Uterus (tissue), 3 donors: ENCODE measurements at regions not wholly inside any gene's neighbourhood (a gene's known extent, or its start where the extent isn't known, plus 50 kb on each side); places are given as distances from the start of the nearest gene placed in this dataset.

Experiments used
- DNase-seq, 2 donors: peaks; one replicate each; pipeline ENCODE4 v3.0.0-alpha.2; 2019 to 2020
- H3K27ac ChIP-seq, 2 donors: fragments of 200-600 bp; sonication (generic); 1 replicate in 1 of 2; 2 replicates in 1 of 2; pipeline ENCODE4 v1.5.1; 2016 to 2018
- H3K27me3 ChIP-seq, 2 donors: fragments of 200-600 bp; sonication (generic); one replicate each; pipeline ENCODE4 v1.5.1; 2018 to 2019; ENCODE audit warnings: control low read depth in 1 of 2
- H3K36me3 ChIP-seq, 2 donors: fragments of 200-600 bp; sonication (generic); one replicate each; pipeline ENCODE4 v1.5.1; 2019; ENCODE audit warnings: control low read depth in 1 of 2
- H3K4me1 ChIP-seq, 2 donors: fragments of 200-600 bp; sonication (generic); one replicate each; pipeline ENCODE4 v1.5.1; 2018 to 2019; ENCODE audit warnings: control low read depth in 1 of 2
- H3K4me3 ChIP-seq, 2 donors: fragments of 200-600 bp; sonication (generic); 1 replicate in 1 of 2; 2 replicates in 1 of 2; pipeline ENCODE4 v1.5.1; 2018 to 2019; ENCODE audit warnings: mild to moderate bottlenecking in 1 of 2
- H3K9me3 ChIP-seq, 2 donors: fragments of 200-600 bp; sonication (generic); one replicate each; pipeline ENCODE4 v1.5.1; 2019; ENCODE audit warnings: control low read depth in 1 of 2
- POLR2A ChIP-seq, 2 donors: fragments of 450-650 bp; IDR thresholded peaks; one replicate each; pipeline ENCODE4 v1.6.1; 2016; ENCODE audit warnings: antibody characterized with exemption in 2 of 2, mild to moderate bottlenecking in 1 of 2, moderate library complexity in 1 of 2
- intact Hi-C: fragments of 100-400 bp; cut with DNase I; formaldehyde crosslinking; loops from one replicate; pipeline ENCODE4 v1.15.1; 2023; ENCODE audit warnings: low total_unique reads
- TF ChIP-seq, protein P1 (sequence below), 4 experiments: fragments of 200-600 bp in 2 of 4; fragments of 450-650 bp in 2 of 4; sonication (generic) in 2 of 4; IDR thresholded peaks; one replicate each; pipeline ENCODE4 v1.5.1; 2016 to 2019; ENCODE audit warnings: antibody characterized with exemption in 4 of 4, mild to moderate bottlenecking in 2 of 4, moderate library complexity in 1 of 4
- donor health status: DM: yes; HTN: yes; CAD: no.

DNA sequence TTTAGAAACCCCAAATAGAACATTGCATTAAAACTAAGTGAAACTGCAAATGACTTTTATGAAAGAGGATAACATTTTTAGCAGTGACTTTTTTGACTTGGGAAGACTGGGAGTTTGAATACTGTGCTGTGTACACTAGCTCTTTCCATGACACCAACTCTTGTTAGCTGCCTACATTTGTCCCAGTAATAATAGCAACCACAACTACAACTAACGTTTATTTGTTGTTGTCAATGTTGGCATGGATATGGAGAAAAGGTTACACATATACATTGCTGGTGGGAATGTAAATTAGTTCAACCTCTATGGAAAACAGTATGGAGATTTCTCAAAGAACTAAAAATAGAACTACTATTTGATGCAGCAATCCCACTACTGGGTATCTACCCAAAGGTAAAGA lies 329.6 kb upstream of the ADAMTS9 start:
- DNase-seq = no peak
- intact Hi-C loops = no loop called here

DNA sequence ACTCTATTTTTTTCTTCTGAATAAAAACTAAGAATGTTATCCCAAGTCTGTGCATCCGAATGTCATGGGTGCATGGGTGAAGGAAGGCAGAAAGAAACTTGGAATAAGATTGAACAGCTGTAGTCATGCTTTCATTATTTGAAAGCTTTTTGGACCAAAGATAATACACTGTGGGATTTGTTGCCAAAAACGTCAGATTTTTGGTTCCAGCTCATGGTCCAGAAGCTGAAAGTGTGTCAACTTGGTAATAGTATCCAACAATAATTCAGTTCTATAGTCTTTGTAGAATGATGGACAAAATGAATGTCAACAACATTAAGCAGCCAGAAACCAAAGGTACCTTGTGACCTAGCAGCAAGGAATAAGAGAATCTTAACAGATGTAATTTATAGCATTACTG lies 327.9 kb upstream of the ADAMTS9 start:
- Histone ChIP-seq H3K4me1 (peaks cover 0 to 17% of the 10 kb centered on the region in 2 donors), H3K4me3 (no peak overlapping the region), H3K27ac (no peak overlapping the region), H3K9me3 (no peaks in the 10 kb centered on the region), H3K36me3 (no peaks in the 10 kb centered on the region), H3K27me3 (no peaks in the 10 kb centered on the region)
- no peak for TF ChIP-seq POLR2A (IDR thresholded peaks at IDR 0.05)
- TF ChIP-seq, protein P1, sequence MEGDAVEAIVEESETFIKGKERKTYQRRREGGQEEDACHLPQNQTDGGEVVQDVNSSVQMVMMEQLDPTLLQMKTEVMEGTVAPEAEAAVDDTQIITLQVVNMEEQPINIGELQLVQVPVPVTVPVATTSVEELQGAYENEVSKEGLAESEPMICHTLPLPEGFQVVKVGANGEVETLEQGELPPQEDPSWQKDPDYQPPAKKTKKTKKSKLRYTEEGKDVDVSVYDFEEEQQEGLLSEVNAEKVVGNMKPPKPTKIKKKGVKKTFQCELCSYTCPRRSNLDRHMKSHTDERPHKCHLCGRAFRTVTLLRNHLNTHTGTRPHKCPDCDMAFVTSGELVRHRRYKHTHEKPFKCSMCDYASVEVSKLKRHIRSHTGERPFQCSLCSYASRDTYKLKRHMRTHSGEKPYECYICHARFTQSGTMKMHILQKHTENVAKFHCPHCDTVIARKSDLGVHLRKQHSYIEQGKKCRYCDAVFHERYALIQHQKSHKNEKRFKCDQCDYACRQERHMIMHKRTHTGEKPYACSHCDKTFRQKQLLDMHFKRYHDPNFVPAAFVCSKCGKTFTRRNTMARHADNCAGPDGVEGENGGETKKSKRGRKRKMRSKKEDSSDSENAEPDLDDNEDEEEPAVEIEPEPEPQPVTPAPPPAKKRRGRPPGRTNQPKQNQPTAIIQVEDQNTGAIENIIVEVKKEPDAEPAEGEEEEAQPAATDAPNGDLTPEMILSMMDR (IDR thresholded peaks at IDR 0.05) = no peak
- no peak for DNase-seq
- intact Hi-C loops = no loop called here

More for the DNA sequence above, 329.6 kb upstream of the ADAMTS9 start:
- TF ChIP-seq, protein P1 (IDR thresholded peaks at IDR 0.05) = no peak
- TF ChIP-seq POLR2A (IDR thresholded peaks at IDR 0.05) = no peak
- Histone ChIP-seq H3K27me3 (no peaks in the 10 kb centered on the region), H3K9me3 (no peaks in the 10 kb centered on the region), H3K36me3 (no peaks in the 10 kb centered on the region), H3K4me1 (peaks cover 0 to 17% of the 10 kb centered on the region in 2 donors), H3K4me3 (no peak overlapping the region), H3K27ac (no peak overlapping the region)

DNA sequence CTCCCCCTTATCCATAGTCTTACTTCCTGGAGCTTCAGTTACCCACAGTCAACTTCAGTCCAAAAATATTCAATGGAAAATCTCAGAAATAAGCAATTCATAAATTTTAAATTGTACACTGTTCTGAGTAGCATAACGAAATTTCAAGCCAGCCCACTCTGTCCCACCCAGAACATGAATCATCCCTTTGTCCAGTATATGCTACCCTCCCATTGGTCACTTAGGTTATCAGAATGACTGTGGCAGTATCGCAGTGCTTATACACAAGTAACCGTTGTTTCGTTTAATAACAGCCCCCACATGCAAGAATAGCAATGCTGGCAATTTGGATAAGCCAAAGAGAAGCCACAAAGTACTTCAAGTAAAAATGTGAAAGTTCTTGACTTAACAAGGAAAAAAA lies 325.3 kb upstream of the ADAMTS9 start:
- H3K36me3 ChIP-seq = no peaks in the 10 kb centered on the region
- TF ChIP-seq, protein P1 (IDR thresholded peaks at IDR 0.05) = no peak
- no peak for TF ChIP-seq POLR2A (IDR thresholded peaks at IDR 0.05)
- H3K27me3 ChIP-seq = no peaks in the 10 kb centered on the region
- no peak for DNase-seq
- no peaks in the 10 kb centered on the region for H3K9me3 ChIP-seq
- no peak overlapping the region for H3K27ac ChIP-seq
- H3K4me1 ChIP-seq = no peaks in the 10 kb centered on the region
- H3K4me3 ChIP-seq = no peak overlapping the region
- intact Hi-C loops = no loop called here

DNA sequence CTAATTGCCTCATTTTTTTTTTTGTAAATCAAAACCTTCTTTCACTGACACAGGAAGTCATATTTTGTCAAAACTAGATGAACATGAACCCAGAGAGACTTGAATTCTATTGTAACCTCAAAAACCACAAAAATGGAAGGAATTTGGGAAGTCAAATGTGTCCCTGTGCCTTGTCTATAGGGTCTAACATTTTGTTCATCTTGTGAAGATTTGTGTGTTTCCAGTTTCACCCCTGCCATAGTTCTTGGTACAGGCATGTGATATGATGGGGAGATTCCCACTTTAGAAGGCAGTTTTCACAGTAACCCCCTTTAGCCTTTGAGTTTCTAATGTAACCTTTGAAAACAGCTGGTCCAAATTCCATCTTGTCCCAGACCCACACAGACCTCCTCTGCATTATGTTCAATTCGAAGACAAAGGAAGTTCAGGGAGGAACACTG lies 318.5 kb upstream of the ADAMTS9 start:
- DNase-seq = no peak
- intact Hi-C loops = no loop called here
- Histone ChIP-seq H3K4me1 (no peaks in the 10 kb centered on the region), H3K27ac (no peak overlapping the region), H3K9me3 (no peaks in the 10 kb centered on the region), H3K36me3 (no peaks in the 10 kb centered on the region), H3K27me3 (no peaks in the 10 kb centered on the region), H3K4me3 (no peak overlapping the region)
- no peak for TF ChIP-seq POLR2A (IDR thresholded peaks at IDR 0.05)
- TF ChIP-seq, protein P1 (IDR thresholded peaks at IDR 0.05) = no peak

DNA sequence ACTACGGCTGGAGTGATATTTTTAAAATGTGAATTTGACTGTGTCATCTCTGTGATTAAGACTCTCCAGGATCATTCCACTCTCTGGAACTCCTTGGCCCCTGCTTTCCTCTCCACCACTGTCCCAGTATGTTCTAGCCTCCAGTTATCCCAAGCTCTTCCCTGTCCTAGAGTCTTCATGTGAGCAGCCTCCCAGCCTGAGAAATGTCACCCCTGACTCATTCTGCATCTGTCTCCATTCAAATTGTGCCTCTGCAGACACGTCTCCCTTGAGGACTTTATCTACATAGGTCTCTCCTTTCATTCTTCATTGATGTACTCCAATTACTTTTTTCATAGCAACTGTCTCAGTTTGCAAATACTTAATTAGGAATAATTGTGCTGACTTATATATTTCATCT lies 317.7 kb upstream of the ADAMTS9 start:
- Histone ChIP-seq H3K27ac (no peak overlapping the region), H3K27me3 (no peaks in the 10 kb centered on the region), H3K4me3 (no peak overlapping the region), H3K36me3 (no peaks in the 10 kb centered on the region), H3K9me3 (no peaks in the 10 kb centered on the region), H3K4me1 (no peaks in the 10 kb centered on the region)
- no peak for TF ChIP-seq POLR2A (IDR thresholded peaks at IDR 0.05)
- TF ChIP-seq, protein P1 (IDR thresholded peaks at IDR 0.05) = no peak
- intact Hi-C loops = no loop called here
- DNase-seq = no peak
